ENCODE measurements at regions not wholly inside any gene's neighbourhood (a gene's known extent, or its start where the extent isn't known, plus 50 kb on each side); places are given as distances from the start of the nearest gene placed in this dataset.

DNA sequence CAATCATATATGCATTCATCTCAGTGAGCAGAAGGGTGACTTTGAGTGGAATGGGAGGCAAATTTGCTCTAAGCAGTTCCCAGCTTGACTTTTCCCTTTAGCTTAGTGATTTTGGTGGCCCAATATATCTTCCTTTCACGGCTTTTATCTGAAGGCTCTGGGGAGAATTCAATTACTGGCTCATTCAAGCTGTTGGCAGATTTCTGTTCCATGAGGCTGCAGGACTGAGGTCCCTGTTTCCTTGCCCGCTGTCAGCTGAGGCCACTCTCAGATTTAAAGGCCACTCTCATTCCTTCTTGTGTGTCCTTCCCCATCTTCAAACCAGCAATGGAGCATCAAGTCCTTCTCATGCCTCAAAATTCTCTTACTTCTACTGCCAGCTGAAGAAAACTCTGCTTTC lies 170.4 kb upstream of the ATP10A start:
- TF ChIP-seq CTCF (IDR thresholded peaks at IDR 0.05; ENCODE audit: low read depth, low read length, poor library complexity, severe bottlenecking) (no peak), EZH2phosphoT487 (IDR thresholded peaks at IDR 0.05; ENCODE audit: borderline replicate concordance, low read length) (no peak)
